ENCODE measurements at regions not wholly inside any gene's neighbourhood (a gene's known extent, or its start where the extent isn't known, plus 50 kb on each side); places are given as distances from the start of the nearest gene placed in this dataset.

DNA sequence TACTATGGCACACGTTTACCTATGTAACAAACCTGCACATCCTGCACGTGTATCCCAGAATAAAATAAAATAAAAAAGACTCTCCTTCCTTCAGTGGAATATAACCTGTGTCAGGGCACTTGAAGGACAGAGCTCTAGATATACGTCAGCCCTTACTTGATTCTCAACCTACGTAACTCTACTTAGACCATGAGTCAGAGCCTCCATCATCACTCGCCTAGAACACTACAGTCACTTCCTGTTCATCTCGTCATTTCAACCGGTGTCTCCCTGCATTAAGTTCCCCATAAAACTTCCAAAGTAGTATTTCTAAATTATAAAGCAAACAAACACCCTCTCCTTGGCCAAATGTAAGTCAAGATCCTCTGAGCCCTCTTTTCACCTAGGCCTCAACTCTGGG lies 243.5 kb upstream of the CCNG1 start:
- no peak for DNase-seq
- no peaks in the 10 kb centered on the region for H3K36me3 ChIP-seq
- H3K4me1 ChIP-seq, result no peaks in the 10 kb centered on the region
- TF ChIP-seq, protein P1, sequence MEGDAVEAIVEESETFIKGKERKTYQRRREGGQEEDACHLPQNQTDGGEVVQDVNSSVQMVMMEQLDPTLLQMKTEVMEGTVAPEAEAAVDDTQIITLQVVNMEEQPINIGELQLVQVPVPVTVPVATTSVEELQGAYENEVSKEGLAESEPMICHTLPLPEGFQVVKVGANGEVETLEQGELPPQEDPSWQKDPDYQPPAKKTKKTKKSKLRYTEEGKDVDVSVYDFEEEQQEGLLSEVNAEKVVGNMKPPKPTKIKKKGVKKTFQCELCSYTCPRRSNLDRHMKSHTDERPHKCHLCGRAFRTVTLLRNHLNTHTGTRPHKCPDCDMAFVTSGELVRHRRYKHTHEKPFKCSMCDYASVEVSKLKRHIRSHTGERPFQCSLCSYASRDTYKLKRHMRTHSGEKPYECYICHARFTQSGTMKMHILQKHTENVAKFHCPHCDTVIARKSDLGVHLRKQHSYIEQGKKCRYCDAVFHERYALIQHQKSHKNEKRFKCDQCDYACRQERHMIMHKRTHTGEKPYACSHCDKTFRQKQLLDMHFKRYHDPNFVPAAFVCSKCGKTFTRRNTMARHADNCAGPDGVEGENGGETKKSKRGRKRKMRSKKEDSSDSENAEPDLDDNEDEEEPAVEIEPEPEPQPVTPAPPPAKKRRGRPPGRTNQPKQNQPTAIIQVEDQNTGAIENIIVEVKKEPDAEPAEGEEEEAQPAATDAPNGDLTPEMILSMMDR (IDR thresholded peaks at IDR 0.05), result no peak
- no peaks in the 10 kb centered on the region for H3K27me3 ChIP-seq
- no peaks in the 10 kb centered on the region for H3K9me3 ChIP-seq
- no peak overlapping the region for H3K4me3 ChIP-seq
- intact Hi-C loops (cut with DNase I; ENCODE audit: low total_unique reads), result no loop called here
- H3K27ac ChIP-seq, result no peak overlapping the region

DNA sequence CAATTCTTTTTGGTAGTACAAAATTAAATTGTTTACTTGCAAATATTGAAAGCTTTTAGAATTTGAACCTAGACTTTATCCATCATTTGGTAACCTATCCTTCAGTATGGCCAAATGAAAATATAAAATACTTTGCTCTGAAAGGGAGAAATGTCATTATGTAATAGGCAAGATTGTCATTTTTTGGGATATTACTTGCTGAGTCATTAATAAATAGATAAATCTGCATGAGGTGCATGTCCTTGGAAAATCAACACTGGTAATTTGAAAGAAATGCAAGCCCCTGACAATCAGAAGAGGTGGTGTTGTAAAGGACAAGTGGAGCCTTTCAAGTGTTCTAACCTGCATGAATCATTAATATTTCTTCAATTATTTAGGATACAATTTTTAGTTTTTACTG lies 231.8 kb upstream of the CCNG1 start:
- intact Hi-C loops (cut with DNase I; ENCODE audit: low total_unique reads), result no loop called here
- Histone ChIP-seq H3K27ac (no peak overlapping the region), H3K4me1 (no peaks in the 10 kb centered on the region), H3K27me3 (no peaks in the 10 kb centered on the region), H3K36me3 (no peaks in the 10 kb centered on the region), H3K9me3 (no peaks in the 10 kb centered on the region), H3K4me3 (no peak overlapping the region)
- no peak for DNase-seq
- TF ChIP-seq, protein P1 (IDR thresholded peaks at IDR 0.05), result no peak

DNA sequence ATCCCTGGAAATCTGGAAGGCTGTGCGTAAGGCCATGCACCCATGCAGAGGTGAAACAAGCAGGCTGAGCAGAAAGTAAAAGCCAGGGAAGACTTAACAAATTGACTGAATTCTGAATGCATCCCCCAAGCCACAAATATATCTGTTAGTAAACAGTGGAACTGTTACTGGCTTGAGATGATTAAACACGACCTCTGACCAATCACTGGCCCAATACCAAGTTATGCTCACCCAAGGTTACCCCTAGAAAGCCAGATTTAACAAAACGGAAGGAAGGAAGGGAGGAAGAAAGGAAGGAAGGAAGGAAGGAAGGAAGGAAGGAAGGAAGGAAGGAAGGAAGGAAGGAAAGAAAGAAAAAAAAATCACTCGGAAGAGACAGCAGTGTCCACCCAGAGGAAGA lies 215.8 kb upstream of the CCNG1 start:
- Histone ChIP-seq H3K36me3 (no peaks in the 10 kb centered on the region), H3K4me1 (no peaks in the 10 kb centered on the region), H3K27ac (no peak overlapping the region), H3K4me3 (no peak overlapping the region), H3K27me3 (no peaks in the 10 kb centered on the region), H3K9me3 (no peaks in the 10 kb centered on the region)
- intact Hi-C loops (cut with DNase I; ENCODE audit: low total_unique reads), result no loop called here
- DNase-seq, result no peak
- TF ChIP-seq, protein P1 (IDR thresholded peaks at IDR 0.05), result no peak

DNA sequence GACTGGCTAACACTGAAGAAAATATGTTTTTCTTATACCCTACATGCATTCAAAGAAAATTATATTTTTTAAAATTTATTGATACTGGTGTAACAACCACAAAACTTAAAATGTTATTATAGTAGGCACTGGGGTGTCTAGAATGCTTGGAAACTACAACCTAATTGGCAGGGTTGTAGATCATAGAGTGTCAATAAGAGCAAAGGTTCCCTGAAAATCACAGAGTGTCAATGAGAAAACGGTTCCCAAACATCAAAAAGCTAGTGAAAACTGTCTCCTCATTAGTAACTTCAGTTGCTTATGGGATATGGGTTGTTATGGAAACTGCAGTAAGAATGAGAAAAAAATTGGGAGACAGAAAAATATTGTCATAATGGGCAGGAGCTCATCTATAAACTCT lies 214.4 kb upstream of the CCNG1 start:
- H3K27ac ChIP-seq, result no peak overlapping the region
- no peaks in the 10 kb centered on the region for H3K27me3 ChIP-seq
- no peaks in the 10 kb centered on the region for H3K36me3 ChIP-seq
- H3K9me3 ChIP-seq, result no peaks in the 10 kb centered on the region
- intact Hi-C loops (cut with DNase I; ENCODE audit: low total_unique reads), result no loop called here
- no peaks in the 10 kb centered on the region for H3K4me1 ChIP-seq
- TF ChIP-seq, protein P1 (IDR thresholded peaks at IDR 0.05), result no peak
- H3K4me3 ChIP-seq, result no peak overlapping the region
- no peak for DNase-seq

DNA sequence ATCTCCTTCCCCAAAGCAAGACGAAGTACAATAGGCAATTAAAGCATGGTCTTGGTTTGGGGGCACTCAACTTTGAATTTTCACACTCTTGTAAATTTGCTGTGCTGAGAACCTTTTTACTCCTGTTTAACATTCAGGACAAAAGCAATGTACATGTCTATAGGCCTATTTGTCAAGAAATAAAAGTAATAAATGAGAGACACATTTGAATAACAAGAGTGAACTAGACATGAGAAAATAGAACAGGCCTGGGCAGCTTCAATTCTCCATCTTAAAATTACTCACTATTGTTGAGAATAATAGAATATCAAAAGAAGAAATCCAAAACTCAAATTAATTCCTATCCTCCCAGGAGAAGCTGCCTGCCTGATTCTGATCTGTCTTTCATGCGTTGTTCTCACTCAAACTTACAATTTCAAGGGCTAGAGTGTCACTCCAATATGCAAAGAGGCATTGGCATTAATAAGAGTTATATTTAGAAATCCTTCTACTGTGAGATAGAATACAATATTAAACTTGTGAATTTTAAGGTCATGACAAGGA lies 192.9 kb upstream of the CCNG1 start:
- intact Hi-C loops (cut with DNase I; ENCODE audit: low total_unique reads), result no loop called here
- no peak overlapping the region for H3K27ac ChIP-seq
- no peak overlapping the region for H3K4me3 ChIP-seq
- H3K4me1 ChIP-seq, result no peaks in the 10 kb centered on the region
- TF ChIP-seq, protein P1 (IDR thresholded peaks at IDR 0.05), result no peak
- H3K9me3 ChIP-seq, result peaks cover 0 to 2% (median 0%) of the 10 kb centered on the region in 3 donors
- no peak for DNase-seq
- no peaks in the 10 kb centered on the region for H3K27me3 ChIP-seq
- no peaks in the 10 kb centered on the region for H3K36me3 ChIP-seq

DNA sequence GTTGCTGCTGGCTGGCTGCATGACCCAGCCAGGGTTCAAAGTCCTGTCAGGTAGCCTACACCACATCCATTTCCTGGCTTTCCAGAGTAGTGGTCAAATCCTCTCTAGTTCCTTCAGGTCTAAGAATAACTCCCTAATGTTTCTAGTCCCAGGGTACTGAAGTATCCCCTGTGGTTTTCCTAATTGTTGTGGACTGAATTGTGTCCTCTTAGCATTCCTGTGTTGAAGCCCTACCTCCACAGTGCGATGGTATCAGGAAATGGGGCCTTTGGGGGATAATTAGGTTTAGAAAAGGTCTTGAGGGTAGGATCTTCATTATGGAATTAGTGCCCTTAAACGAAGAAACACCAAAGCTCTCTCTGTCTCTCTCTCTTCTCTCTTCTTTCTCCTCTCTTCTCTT lies 191.8 kb upstream of the CCNG1 start:
- TF ChIP-seq, protein P1 (IDR thresholded peaks at IDR 0.05), result no peak
- H3K4me3 ChIP-seq, result no peak overlapping the region
- no peaks in the 10 kb centered on the region for H3K4me1 ChIP-seq
- intact Hi-C loops (cut with DNase I; ENCODE audit: low total_unique reads), result no loop called here
- H3K27ac ChIP-seq, result no peak overlapping the region
- no peak for DNase-seq
- H3K36me3 ChIP-seq, result no peaks in the 10 kb centered on the region
- peaks cover 0 to 2% (median 0%) of the 10 kb centered on the region in 3 donors for H3K9me3 ChIP-seq
- no peaks in the 10 kb centered on the region for H3K27me3 ChIP-seq
